NCI-H748 (cell line): ENCODE measurements at regions not wholly inside any gene's neighbourhood (a gene's known extent, or its start where the extent isn't known, plus 50 kb on each side); places are given as distances from the start of the nearest gene placed in this dataset.

ENCODE experiments used
- DNase-seq: peaks from one replicate; lab custom pipeline; 2025; ENCODE audit not compliant: unreplicated experiment; lab: John Stamatoyannopoulos, UW

- DNase-seq, result no peak
These were observed 85.1 kb upstream of the PLEKHA5 start for GRCh38 chr12:19044430-19044829.

DNA sequence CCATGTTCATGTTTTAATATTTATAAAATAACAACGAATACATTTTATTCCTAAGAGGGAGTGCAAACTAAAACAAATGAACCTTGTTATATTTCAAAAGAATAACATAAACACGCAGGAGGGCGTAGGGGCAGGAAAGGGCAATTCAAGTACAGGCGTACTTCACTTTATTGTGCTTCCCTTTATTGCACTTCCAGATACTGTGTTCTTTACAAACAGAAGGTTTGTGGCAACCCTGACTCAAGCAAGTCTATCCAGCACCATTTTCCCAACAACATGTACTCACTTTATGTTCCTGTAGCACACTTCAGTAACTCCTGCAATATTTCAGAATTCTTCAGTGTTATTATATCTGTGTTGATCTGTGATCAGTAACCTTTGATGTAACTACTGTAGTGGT, 84.6 kb upstream of the PLEKHA5 start:
- DNase-seq, result no peak

- DNase-seq, result no peak
These were observed 84.1 kb upstream of the PLEKHA5 start for GRCh38 chr12:19045426-19045825.

DNA sequence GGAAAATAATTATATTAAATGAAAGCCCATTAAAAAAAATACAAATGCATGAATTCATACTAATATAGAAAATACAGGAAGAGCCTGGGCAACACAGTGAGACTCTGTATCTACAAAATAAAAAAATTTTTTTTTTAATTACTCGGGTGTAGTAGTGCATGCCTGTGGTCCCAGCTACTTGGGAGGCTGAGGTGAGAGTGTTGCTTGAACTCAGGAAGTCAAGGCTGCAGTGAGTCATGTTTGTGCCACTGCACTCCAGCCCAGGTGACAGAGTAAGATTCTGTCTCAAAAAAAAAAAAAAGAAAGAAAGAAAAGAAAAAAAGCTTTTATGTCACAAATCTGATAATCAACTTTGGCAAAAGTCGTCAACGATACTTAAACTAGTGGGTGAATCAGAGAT, 80.6 kb upstream of the PLEKHA5 start:
- DNase-seq, result no peak

DNA sequence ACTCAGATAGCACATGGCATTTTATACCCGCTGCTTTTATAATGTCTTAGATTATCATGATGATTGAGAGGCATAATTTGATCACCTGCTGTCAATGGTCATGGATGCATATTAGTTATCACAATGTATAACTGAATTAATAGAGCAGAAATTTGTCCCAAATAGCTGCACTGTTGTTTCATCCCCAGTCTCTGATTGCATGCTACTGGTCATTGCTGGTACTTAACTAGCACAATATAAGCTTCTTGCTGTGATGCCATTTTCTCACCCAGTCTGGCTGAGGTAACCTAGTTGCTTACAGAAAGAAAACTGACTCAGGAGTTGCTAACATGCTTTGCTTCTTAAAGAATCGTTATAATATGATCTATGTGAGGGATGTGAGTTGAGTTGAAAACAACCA, 76.8 kb upstream of the PLEKHA5 start:
- no peak for DNase-seq

GRCh38 chr12:19053218-19053617, 76.3 kb upstream of the PLEKHA5 start:
- no peak for DNase-seq

GRCh38 chr12:19054035-19054434, 75.5 kb upstream of the PLEKHA5 start:
- no peak for DNase-seq

DNA sequence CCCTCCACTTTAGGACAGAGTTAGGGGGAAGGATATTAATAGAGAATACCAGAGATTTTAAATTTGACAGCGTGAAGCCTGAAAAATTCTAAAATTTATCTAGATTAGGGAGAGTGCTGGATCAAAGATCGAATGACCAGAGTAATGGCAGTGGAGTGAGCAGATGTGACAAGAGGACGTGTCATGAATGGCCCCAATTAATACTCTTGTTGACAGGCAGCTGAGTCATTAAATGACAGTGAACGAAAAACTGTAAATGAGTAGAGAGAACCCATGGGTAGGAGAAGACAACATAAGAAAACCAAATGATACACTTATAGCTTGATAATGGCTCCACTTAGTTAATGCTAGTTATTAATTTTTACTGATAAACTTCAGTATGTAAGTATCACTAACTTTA, 73.9 kb upstream of the PLEKHA5 start:
- peak; percentile 42 for DNase-seq

GRCh38 chr12:19058235-19059021, 71.1 kb upstream of the PLEKHA5 start:
- no peak for DNase-seq

DNA sequence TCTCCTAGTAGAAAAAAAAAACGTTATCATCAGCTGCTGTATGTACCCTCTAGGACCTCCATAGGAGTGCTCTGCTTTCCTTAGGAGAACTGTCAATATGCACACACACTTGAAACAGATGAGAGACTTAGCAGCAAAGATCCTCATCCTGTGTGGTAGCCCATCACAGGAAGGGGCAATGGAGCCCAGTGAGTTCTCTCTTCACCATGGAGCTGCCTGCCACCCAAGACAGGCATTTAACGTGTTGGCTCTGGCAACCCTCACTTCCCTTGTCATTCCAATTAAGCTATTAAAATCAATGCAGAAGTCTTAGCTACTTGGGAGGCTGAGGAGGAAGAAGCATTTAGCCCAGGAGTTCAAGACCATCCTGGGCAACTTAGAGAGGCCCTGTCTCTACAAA, 64.8 kb upstream of the PLEKHA5 start:
- no peak for DNase-seq

- DNase-seq, result no peak
These were observed 64.3 kb upstream of the PLEKHA5 start for GRCh38 chr12:19065223-19065622.

- DNase-seq, result no peak
These were observed 63.7 kb upstream of the PLEKHA5 start for GRCh38 chr12:19065871-19066270.

DNA sequence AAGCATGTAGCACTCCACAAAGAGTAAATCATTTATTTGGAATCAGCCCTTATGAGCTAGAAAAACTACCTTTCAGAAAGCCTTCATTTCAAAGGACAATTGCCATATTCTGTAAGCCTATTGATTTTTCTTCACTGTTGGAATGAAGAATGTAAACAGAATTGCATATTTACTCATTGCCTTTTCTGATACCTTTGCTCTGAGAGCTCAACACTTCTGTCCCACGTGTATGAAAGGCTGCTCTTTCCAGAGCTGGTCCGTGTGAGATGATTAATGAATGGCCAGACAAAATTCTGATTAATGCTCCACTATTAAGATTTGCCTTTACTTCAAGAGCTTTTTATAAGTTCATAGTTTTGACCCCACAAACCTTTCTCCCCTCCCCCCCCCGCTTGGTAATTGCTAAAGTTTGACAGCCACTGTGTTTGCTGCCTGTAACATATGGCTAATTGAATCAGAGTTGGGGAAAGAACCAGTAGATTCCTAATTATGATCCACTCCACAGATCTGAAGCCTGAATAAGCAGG, 63.0 kb upstream of the PLEKHA5 start:
- DNase-seq, result no peak

DNA sequence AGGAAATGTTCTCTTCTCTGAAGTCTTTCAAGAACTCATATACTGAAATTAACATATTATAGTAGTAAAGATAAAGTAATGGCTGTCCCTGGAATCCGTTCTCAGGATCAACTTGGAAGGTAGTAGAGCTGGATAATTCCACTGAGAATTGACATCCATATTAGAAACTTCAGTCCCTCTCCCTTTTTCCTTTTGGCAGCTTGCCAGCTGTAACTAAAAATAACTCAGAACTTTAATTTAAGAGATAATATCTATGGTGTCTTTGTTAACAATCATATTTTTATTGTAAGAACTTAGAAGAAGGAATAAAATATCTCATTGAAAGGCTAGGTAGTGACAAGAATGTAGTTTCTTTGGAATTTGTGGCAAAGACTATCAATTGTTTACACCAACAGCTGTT, 61.4 kb upstream of the PLEKHA5 start:
- DNase-seq, result no peak

- no peak for DNase-seq
These were observed 59.2 kb upstream of the PLEKHA5 start for GRCh38 chr12:19070341-19070740.

- DNase-seq, result no peak
These were observed 54.8 kb upstream of the PLEKHA5 start for GRCh38 chr12:19074700-19075099.

- DNase-seq, result no peak
These were observed 53.7 kb upstream of the PLEKHA5 start for GRCh38 chr12:19075711-19076340.
